GM18499 (cell line): ENCODE measurements at regions not wholly inside any gene's neighbourhood (a gene's known extent, or its start where the extent isn't known, plus 50 kb on each side); places are given as distances from the start of the nearest gene placed in this dataset.

Experiments used
- ATAC-seq: cut with Tn5 transposase; IDR thresholded peaks from one replicate; pipeline ENCODE4 v1.9.1; 2021; ENCODE audit warnings: moderate number of reproducible peaks; ENCODE audit not compliant: insufficient read depth, unreplicated experiment

DNA sequence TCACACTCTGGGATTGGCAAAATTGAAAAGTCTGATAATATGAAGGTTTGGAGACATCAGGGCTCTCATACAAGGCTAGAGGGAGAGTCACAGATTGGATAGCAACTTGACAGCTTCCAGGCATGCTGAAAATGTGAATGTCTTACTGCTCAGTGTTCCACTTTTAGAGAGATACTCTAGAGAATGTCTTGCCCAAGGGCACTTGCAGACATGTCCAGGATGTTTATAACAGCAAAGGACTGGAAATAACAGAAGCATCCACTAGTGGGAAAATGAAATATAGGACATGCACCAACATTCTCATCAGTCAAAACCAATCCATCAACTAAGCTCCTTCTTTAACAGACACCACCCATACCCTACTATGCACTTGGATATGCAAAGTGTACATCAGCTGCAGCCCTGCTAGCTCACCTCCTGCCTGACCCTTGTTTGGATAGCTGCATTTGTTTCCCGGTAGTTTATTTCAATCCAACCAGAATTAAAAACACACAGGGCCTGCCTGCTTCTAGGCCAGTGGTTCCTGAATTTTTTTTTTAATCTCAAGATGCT, 101.6 kb upstream of the ARHGEF3 start:
- ATAC-seq: no peak

DNA sequence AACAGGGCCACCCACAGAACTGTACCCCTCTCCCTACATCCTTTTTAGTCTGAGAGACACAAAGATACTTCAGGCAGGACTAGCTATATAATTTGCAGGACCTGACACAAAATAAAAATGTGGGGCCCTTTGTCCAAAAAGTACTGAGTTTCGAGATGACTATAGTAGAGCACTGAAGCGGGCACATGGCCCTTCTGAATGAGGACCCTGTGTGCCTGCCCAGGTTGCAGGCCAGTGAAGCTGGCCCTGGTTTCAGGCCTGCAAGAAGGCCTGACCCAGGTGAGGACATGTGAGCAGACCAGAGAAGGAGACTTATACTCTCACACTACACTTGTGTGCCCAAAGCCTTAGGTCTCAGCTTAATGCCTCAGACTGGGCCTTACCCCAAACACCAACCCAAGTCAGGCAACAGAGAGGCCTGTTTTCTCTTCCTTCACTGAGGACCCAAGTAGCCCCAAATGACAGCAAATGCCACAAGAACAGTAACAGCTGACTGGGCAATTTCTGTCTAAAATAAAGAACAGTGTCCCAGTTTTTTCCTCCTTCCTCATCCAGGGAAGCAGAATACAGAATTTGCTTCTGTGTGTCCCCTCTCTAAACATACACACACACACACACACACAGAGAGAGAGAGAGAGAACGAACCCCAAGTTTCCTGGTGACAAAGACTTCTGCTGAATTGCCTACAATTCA, 100.9 kb upstream of the ARHGEF3 start:
- no peak for ATAC-seq

- no peak for ATAC-seq
These were observed 99.1 kb upstream of the ARHGEF3 start for GRCh38 chr3:56900801-56901200.

- ATAC-seq: no peak
These were observed 98.1 kb upstream of the ARHGEF3 start for GRCh38 chr3:56899851-56900250.

DNA sequence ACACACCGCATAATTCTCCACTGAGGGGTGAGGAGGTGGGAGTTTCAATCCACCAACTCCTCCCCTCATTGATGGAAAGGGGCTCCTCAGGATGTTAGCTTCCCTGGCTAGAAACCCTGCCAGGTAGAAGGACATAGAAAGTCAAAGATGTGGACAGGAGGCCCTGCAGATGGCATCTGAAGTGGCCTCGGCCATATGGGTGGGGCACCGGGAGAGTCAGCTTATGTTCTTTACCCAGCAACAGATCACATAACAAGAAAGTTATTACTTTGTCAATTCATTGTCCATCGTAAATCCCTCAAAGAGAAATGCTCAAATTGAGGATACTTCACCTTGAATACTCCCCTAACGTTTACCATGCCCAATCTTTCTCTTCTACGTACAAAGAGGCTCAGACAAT, 97.3 kb upstream of the ARHGEF3 start:
- no peak for ATAC-seq

DNA sequence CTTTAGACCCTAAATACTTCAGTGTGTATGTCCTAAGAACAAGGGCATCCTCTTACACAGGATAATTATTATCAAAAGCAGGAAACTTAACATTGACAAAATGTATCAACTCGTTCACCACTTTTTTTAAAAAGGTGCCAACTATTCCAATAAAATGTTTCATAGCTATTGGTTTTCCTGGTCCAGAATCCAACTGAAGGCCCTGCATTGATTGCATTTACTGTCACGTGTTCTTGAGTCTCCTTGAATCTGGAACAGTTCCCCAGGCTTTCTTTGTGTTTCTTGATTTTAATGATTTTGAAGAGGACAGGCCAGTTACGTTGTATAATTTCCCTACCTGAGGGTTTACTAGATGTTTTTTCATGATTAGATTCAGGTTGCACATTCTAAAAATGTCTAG, 94.6 kb upstream of the ARHGEF3 start:
- ATAC-seq: no peak

DNA sequence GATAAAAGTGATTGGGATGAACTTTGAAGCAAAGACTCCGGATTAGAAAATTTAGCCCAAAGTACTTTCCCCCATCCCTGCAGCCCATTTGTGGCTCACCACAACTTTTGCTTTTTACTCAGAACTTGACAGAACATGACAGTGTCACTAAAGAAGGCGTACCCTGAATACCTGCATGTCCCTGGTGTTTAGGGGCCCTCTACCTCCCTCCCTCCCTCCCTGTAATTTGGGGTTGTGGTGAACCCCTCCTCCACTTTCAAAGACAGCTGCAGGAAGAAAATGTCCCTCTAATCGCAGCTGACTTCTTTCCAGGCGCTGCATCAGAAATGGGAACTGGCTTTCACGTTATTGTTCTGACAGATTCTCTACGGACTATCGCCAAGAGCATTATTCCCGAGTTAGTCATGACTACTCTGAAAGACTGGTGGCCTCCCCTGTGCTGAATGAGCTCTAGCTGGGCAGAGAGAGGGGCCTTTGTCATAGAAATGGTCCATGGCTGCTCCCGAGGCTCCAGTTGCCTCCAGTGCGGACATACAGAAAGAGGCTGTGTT, 93.2 kb upstream of the ARHGEF3 start:
- no peak for ATAC-seq

GRCh38 chr3:56890448-56891091, 88.8 kb upstream of the ARHGEF3 start:
- ATAC-seq: no peak

DNA sequence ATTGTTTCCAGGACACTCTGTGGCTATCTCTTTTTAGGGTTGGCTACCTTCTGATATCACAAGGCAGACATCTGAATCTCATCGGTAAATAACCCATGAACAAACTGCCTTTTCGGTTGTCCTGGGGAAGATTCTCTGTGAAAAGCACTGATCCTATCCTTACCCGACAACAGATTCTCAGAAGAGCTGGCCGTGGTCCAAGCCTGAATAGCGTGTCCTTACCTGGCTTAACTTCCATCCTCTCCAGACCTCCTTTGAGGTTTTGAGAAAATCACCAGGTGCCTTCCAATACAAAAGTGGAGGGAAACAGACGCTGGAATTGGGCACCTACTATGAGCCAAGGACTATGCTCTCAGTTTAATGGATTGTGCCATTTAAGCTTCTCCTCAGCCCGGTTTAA, 87.4 kb upstream of the ARHGEF3 start:
- ATAC-seq: no peak

DNA sequence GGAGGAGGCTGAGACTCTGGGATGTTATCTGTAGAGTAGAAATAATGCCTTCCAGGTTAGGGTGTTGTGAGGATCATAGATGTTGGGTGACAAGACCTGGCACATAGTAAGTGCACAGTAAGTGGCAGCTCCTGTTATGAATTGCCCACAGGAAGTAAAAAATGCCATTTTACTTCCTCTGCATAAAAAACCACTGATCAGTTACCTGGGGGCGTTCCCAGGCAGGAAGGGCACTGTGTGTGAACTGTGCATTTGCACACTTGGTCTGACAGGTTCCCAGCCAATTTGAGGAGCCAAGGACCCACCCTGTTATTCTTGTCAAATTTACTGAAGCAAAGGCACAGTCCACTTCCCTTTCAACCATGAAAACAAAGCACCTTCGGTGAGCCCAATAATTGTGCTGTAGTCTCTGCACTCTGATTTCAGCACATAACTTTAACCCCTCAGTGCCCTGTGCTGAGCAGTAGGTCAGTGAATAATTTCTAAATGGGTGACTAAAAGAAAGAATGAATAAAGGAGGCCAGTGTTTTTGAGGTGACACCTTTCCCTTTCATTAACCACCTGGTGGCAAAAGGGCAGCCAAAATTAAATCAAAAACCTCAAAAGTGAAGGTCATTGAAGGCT, 85.8 kb upstream of the ARHGEF3 start:
- ATAC-seq: no peak

DNA sequence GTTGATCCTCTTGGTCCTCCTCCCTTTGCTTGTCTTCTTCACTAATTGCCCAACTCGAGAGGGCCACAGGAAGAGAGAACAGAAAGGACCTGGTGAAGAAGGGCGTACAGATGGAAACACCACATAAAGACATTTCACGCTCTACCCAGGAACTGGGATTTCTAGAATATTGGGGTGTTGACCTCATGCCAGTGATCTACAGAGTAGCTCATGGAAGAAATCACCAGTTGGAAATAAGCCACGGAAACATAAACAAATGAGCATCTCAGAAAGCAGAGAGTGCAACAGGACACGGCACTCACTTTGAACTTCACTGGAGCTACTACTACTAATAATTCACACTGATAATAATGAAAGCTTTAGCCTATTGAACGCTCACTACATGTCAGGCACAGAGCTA, 84.6 kb upstream of the ARHGEF3 start:
- no peak for ATAC-seq

- ATAC-seq: no peak
These were observed 84.1 kb upstream of the ARHGEF3 start for GRCh38 chr3:56885879-56886278.

GRCh38 chr3:56885453-56885852, 83.7 kb upstream of the ARHGEF3 start:
- ATAC-seq: no peak

GRCh38 chr3:56884387-56884786, 82.6 kb upstream of the ARHGEF3 start:
- no peak for ATAC-seq

- no peak for ATAC-seq
These were observed 82.1 kb upstream of the ARHGEF3 start for GRCh38 chr3:56883828-56884227.

GRCh38 chr3:56882896-56883295, 81.1 kb upstream of the ARHGEF3 start:
- ATAC-seq: no peak

DNA sequence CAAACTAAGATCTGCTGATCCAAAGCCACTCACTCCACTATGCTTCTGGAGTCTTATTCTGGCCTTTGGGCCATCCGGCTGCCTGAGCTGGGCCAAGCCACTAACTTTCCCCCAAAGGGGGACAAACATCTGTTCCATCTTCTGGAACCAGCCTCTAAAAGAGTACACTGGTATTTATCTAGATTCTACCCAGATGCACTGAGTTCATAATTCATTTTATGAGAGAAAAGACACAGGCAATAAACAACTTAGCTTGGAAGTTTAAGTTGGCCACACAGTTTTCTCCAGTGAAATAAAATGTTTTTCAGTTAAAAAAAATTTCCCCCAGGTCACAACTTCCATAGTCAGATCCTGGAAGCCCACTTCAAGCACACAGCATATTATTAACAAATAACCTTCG, 80.1 kb upstream of the ARHGEF3 start:
- ATAC-seq: no peak

DNA sequence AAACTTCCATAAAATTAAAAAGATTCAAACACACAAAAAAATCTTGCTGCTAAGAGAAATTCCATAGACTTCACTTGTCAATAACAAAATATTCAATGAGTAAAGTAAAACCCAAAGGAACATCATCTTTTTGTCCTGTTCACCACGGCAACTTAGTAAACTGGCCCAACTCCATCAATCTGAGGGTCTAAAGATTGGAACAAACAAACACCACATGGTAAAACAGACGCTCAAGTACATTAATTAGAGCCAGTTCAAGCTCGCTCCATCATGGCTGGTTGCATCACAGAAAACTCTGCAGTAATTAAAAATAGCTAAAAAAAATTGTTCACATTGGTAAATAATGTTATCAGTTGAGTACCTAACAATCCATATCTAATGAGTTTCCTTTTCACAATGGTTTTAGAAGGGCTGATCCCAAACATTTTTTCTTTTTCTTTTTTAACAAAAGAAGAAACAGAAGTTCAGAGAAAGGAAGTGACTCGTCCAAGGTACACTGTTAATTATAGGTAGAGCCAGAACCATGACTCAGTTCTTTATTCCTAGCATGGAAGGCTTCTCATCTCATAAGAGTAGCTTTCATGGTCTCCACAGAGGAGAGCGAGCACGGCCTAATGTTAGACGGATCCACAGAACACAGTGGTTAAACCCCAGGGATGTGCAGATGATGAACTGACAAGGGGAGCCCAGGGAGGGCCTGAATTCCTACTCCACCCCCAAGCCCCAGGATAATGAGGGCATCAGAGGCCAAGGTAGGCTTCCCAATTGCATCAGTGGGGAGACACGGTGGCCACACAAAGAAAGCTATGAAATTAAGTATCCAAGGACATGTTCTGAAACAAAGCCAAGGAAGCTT, 79.2 kb upstream of the ARHGEF3 start:
- ATAC-seq: no peak

- no peak for ATAC-seq
These were observed 77.9 kb upstream of the ARHGEF3 start for GRCh38 chr3:56879436-56880215.

DNA sequence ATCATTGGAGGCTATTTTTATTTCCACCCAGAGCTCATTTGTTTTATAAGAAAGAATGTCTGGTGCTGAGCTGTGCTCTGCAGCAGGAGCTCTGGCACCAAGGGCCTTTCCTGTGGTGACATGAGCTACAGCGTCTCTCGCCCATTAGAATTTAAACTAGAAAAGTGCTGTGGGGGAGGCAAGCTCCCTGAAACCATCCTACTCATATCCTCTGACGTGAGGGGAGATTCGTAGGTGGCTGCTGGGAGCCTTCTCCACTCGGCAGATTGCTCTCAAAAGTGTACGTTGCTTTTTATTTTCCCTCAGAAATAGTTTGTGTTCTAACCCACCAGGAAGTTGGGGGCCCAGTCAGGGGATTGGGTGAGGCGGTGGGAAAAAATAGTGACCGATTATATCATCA, 76.3 kb upstream of the ARHGEF3 start:
- no peak for ATAC-seq
